ENCODE measurements at regions not wholly inside any gene's neighbourhood (a gene's known extent, or its start where the extent isn't known, plus 50 kb on each side); places are given as distances from the start of the nearest gene placed in this dataset.

- intact Hi-C loops (cut with DNase I) = no loop called here
- no peak for DNase-seq
Observed at GRCh38 chr12:111184161-111184560, 184.7 kb downstream of the PHETA1 start.

GRCh38 chr12:111183094-111183493 lies 185.8 kb downstream of the PHETA1 start:
- intact Hi-C loops (cut with DNase I) = no loop called here
- DNase-seq = peak in 2 of 10 donors; percentile 49 to 55

GRCh38 chr12:111182382-111182781 lies 186.5 kb downstream of the PHETA1 start:
- DNase-seq = peak in 2 of 10 donors; percentile 41 to 61
- intact Hi-C loops (cut with DNase I) = no loop called here

- DNase-seq = peak in 9 of 10 donors; percentile 54 to 92 (median 60)
- intact Hi-C loops (cut with DNase I) = no loop called here
Observed at GRCh38 chr12:111181143-111181726, 187.7 kb downstream of the PHETA1 start.

GRCh38 chr12:111180426-111181142 lies 188.3 kb downstream of the PHETA1 start:
- intact Hi-C loops (cut with DNase I) = no loop called here
- DNase-seq = peak in 1 of 10 donors; percentile 20

- intact Hi-C loops (cut with DNase I) = no loop called here
- DNase-seq = peak in 1 of 10 donors; percentile 40
Observed at GRCh38 chr12:111178181-111179081, 190.5 kb downstream of the PHETA1 start.

GRCh38 chr12:111175396-111176094 lies 193.3 kb downstream of the PHETA1 start:
- peak in 2 of 10 donors; percentile 21 to 43 for DNase-seq
- intact Hi-C loops (cut with DNase I) = no loop called here

GRCh38 chr12:111174961-111175345 lies 193.9 kb downstream of the PHETA1 start:
- intact Hi-C loops (cut with DNase I) = no loop called here
- no peak for DNase-seq

GRCh38 chr12:111174251-111174960 lies 194.5 kb downstream of the PHETA1 start:
- DNase-seq = no peak
- intact Hi-C loops (cut with DNase I) = no loop called here

GRCh38 chr12:111173836-111174235 lies 195.1 kb downstream of the PHETA1 start:
- DNase-seq = peak in 1 of 10 donors; percentile 49
- intact Hi-C loops (cut with DNase I) = no loop called here

GRCh38 chr12:111173391-111173790 lies 195.5 kb downstream of the PHETA1 start:
- no peak for DNase-seq
- intact Hi-C loops (cut with DNase I) = no loop called here

GRCh38 chr12:111172786-111173185 lies 196.1 kb downstream of the PHETA1 start:
- intact Hi-C loops (cut with DNase I) = no loop called here
- peak in 2 of 10 donors; percentile 18 to 74 for DNase-seq

- DNase-seq = peak in 1 of 10 donors; percentile 15
- intact Hi-C loops (cut with DNase I) = no loop called here
Observed at GRCh38 chr12:111171832-111172231, 197.1 kb downstream of the PHETA1 start.

GRCh38 chr12:111171345-111171744 lies 197.6 kb downstream of the PHETA1 start:
- DNase-seq = peak in 1 of 10 donors; percentile 77
- intact Hi-C loops (cut with DNase I) = no loop called here

- peak in 2 of 10 donors; percentile 48 to 72 for DNase-seq
- intact Hi-C loops (cut with DNase I) = no loop called here
Observed at GRCh38 chr12:111170543-111170942, 198.4 kb downstream of the PHETA1 start.

GRCh38 chr12:111169456-111169855 lies 199.4 kb downstream of the PHETA1 start:
- peak in 1 of 10 donors; percentile 40 for DNase-seq

GRCh38 chr12:111169032-111169431 lies 199.9 kb downstream of the PHETA1 start:
- intact Hi-C loops (cut with DNase I) = no loop called here
- peak in 1 of 10 donors; percentile 55 for DNase-seq

More at GRCh38 chr12:111169456-111169855, 199.4 kb downstream of the PHETA1 start:
- intact Hi-C loops (cut with DNase I) = no loop called here

GRCh38 chr12:111168009-111168900 lies 200.6 kb downstream of the PHETA1 start:
- DNase-seq = peak in 1 of 10 donors; percentile 32
- intact Hi-C loops (cut with DNase I) = no loop called here

Measured in posterior cingulate gyrus (tissue), 11 donors.